HG03575 (cell line): ENCODE measurements at regions not wholly inside any gene's neighbourhood (a gene's known extent, or its start where the extent isn't known, plus 50 kb on each side); places are given as distances from the start of the nearest gene placed in this dataset.
"Not testable (repeated sequence)": the region's sequence is repeated elsewhere in the genome, so short reads cannot be mapped to it uniquely, and the experiment has no call there.

Experiments
- ATAC-seq: cut with Tn5 transposase; IDR thresholded peaks from one replicate; pipeline ENCODE4 v1.9.1; 2021; ENCODE audit not compliant: unreplicated experiment, insufficient number of reproducible peaks, low FRiP score; ENCODE audit errors: extremely low read depth

- ATAC-seq, result no peak
Measured at GRCh38 chr4:125547836-125548235, 233.1 kb downstream of the FAT4 start.

GRCh38 chr4:125550769-125551168 lies 236.0 kb downstream of the FAT4 start:
- ATAC-seq, result no peak

GRCh38 chr4:125551466-125551865 lies 236.7 kb downstream of the FAT4 start:
- ATAC-seq, result no peak

- no peak for ATAC-seq
Measured at GRCh38 chr4:125551967-125552366, 237.2 kb downstream of the FAT4 start.

GRCh38 chr4:125572601-125573000 lies 257.8 kb downstream of the FAT4 start:
- no peak for ATAC-seq

GRCh38 chr4:125573368-125573767 lies 258.6 kb downstream of the FAT4 start:
- ATAC-seq, result no peak

GRCh38 chr4:125573786-125574185 lies 259.0 kb downstream of the FAT4 start:
- no peak for ATAC-seq

- ATAC-seq, result no peak
Measured at GRCh38 chr4:125582302-125582701, 267.5 kb downstream of the FAT4 start.

GRCh38 chr4:125590158-125590557 lies 275.4 kb downstream of the FAT4 start:
- no peak for ATAC-seq

GRCh38 chr4:125591290-125591689 lies 276.5 kb downstream of the FAT4 start:
- no peak for ATAC-seq

- no peak for ATAC-seq
Measured at GRCh38 chr4:125594056-125594602, 279.4 kb downstream of the FAT4 start.

GRCh38 chr4:125605926-125606325 lies 291.2 kb downstream of the FAT4 start:
- ATAC-seq, result not testable (repeated sequence)

- ATAC-seq, result no peak
Measured at GRCh38 chr4:125620066-125620860, 305.5 kb downstream of the FAT4 start.

- no peak for ATAC-seq
Measured at GRCh38 chr4:125624951-125625350, 310.2 kb downstream of the FAT4 start.

GRCh38 chr4:125626946-125627345 lies 312.2 kb downstream of the FAT4 start:
- no peak for ATAC-seq

GRCh38 chr4:125639182-125639621 lies 324.4 kb downstream of the FAT4 start:
- no peak for ATAC-seq

GRCh38 chr4:125641611-125642010 lies 326.9 kb downstream of the FAT4 start:
- no peak for ATAC-seq

- no peak for ATAC-seq
Measured at GRCh38 chr4:125642645-125643044, 327.9 kb downstream of the FAT4 start.

GRCh38 chr4:125649452-125649851 lies 334.7 kb downstream of the FAT4 start:
- ATAC-seq, result no peak

GRCh38 chr4:125650557-125650956 lies 335.8 kb downstream of the FAT4 start:
- no peak for ATAC-seq
